NCI-H1105 (cell line): ENCODE measurements at regions not wholly inside any gene's neighbourhood (a gene's known extent, or its start where the extent isn't known, plus 50 kb on each side); places are given as distances from the start of the nearest gene placed in this dataset.
A peak's percentile ranks its signal among the peaks of the same experiment; 100 is the strongest.
"Not testable (repeated sequence)": the region's sequence is repeated elsewhere in the genome, so short reads cannot be mapped to it uniquely, and the experiment has no call there.

Experiments
- DNase-seq: peaks from one replicate; lab custom pipeline; 2025; lab: John Stamatoyannopoulos, UW

DNA sequence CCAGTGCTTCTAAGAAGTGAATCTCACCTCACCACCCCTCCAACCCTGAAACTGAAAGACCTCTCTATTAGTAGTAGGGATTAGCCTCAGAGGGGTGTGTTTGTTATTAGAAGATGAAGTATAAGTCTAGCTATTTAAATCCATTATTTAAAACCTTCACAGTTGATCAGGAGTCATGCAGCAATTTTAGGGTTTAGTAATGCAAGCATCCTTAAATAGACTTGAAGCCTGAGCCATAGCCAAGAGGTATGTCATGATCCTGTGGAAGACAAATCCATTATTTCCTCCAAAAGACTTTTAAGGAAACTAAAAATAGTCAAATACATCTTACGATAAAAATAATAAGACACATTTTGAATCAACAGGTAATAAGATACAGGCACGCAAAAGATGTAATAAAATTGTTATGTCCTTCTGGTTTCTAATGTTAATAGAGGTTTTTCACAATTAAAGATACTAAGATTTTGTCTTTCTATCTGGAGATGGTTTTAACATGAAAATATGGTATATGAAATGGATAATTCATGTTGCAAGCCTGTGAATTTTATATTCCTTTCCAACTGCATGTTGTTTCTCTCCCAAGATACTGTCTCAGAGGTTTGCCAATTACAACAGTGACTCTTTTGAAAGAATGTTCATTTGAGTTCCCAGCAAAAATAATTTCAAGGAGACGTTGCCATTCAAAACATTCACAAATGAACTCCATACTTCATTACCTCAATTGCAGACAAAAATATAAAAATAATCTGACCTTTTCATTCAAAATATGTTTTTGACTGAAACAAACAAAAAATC is 68.0 kb downstream of the LUZP4 start:
- no peak for DNase-seq

DNA sequence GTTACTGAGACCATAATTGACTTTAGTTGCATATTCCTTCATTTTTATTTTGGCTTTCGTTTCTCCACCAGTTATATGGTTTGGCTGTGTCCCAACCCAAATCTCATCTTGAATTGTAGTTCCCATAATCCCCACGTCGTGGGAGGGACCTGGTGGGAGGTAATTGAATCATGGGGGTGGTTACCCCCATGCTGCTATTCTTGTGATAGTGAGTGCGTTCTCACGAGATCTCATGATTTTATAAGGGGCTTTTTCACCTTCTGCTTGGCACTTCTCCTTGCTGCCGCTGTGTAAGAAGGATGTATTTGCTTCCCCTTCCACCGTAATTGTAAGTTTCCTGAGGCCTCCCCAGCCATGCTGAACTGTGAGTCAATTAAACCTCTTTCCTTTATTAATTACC is 70.0 kb downstream of the LUZP4 start:
- DNase-seq = not testable (repeated sequence)

GRCh38 chrX:115360220-115360781 is 70.8 kb downstream of the LUZP4 start:
- DNase-seq = no peak

DNA sequence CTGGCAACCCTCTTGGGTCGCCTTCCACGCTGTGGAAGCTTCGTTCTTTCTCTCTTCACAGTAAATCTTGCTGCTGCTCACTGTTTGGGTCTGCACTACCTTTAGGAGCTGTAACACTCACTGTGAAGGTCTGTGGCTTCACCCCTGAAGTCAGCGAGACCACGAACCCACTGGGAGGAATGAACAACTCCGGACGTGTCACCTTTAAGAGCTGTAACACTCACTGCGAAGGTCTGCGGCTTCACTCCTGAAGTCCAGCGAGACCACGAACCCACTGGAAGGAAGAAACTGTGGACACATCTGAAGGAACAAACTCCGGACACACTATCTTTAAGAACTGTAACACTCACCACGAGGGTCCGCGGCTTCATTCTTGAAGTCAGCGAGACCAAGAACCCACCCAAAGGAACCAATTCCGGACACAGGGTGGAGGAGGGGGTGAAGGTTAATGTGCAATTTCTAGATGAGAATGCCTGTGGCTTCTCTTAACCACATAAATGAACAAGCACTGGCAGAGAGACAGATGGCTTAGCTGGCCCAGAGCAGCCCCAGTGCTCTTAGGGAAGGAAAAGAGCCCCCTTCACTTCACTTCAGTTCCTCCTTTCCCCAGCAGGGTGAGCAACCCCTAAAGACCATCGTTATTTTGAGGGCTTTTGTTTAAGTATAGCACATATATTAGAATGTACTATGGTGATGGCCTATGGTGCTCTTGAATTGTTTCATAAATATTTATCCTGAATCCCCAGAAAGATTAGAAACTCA is 73.0 kb downstream of the LUZP4 start:
- no peak for DNase-seq

DNA sequence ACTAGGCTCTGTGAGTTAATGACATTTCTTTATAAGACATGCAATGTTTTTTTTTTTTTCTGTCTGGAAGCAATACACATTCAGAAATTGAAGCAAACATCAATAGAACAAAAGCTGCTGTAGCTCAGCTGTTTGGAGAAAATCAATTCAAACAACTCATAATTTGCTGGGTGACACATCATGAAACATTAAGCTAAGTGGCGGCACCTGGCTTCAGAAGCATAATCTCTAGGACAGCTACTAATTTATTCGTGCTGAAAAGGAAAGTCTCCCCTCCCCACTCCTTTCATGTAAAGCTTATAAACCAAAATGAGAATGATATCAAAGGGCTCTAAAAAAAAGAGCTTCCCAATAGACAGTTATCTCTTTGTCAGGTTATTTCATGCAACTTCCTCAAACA is 73.9 kb downstream of the LUZP4 start:
- peak; percentile 42 for DNase-seq

GRCh38 chrX:115363897-115364296 is 74.4 kb downstream of the LUZP4 start:
- no peak for DNase-seq

DNA sequence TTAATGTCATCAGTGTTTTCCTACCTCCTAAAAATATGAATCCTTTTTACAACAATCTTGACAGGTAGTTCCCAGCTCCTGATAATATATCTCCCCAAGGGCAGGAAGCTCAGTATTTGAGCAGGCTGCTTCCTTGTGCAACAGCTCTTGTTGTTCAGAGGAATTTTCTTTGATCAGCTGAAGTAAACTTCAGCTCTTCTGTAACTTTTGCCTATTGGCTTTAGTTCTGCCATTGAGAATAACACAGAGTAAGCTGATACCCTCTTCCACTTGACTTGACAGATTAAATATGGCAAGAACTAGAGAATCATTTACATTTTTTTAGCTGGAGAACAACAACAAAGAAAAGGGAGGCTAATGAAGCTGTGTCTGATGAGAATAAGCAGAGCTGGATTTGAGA is 75.2 kb downstream of the LUZP4 start:
- no peak for DNase-seq

GRCh38 chrX:115366535-115366934 is 77.0 kb downstream of the LUZP4 start:
- DNase-seq = no peak

- no peak for DNase-seq
Measured at GRCh38 chrX:115367455-115367854, 77.9 kb downstream of the LUZP4 start.

DNA sequence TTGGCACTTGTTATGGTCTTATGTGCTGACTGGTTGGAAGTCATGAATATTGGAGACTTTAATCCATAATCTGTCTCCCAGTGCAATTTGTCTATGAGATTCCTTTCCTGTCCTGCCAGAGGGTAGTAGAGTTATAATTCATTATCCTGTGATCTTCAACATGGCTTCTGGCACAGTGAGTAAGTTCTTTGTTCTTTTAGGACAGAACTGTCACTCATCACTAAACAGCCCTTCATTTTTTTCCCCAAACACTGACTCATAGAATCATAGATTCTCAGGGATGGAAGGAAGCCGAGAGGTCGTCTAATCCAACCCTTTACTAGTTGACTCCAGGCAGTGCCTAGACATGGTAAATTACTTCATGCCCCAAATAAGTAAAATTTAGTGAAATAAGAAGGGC is 78.4 kb downstream of the LUZP4 start:
- no peak for DNase-seq

DNA sequence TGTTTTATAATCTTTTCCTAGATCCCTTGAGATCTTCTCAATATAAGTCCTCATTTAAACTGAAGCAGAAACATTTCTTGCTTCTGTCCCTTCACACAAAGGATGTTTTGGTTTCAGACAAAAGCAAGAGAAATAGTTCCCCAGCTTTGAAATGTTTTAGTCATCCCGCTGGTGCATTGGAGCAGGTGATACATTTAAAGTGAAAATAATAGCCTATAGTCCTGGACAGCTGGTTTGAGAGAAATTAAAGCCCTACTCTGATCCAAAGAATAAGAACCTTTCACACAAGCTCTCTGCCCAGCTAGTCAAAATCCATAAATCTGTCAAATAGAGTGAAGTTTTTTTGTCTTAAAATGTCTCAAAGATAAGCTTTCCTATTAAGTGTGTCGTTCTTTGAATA is 79.4 kb downstream of the LUZP4 start:
- no peak for DNase-seq

DNA sequence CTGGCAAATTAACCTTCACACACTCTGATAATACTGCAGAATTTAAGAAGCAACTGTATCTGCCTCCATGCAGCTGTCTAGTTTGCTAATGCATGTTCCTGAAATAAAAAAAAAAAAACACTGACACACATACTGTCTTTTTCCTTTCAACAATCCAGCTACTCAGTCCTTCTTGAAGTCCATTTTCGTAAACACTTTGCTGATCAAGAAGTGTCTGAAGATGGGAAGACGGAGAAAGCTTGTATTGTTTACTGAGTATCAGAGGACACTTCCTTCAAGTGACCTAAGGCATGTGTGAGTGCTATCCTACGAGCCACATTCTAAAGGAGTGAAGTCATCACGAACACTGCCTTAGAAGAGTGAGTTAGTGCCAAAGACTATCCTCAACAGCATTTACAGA is 82.6 kb downstream of the LUZP4 start:
- no peak for DNase-seq

- DNase-seq = no peak
Measured at GRCh38 chrX:115373308-115373707, 83.8 kb downstream of the LUZP4 start.

GRCh38 chrX:115378471-115378870 is 89.0 kb downstream of the LUZP4 start:
- no peak for DNase-seq

GRCh38 chrX:115387327-115387726 is 97.8 kb downstream of the LUZP4 start:
- DNase-seq = no peak

- no peak for DNase-seq
Measured at GRCh38 chrX:115388879-115389278, 99.4 kb downstream of the LUZP4 start.

DNA sequence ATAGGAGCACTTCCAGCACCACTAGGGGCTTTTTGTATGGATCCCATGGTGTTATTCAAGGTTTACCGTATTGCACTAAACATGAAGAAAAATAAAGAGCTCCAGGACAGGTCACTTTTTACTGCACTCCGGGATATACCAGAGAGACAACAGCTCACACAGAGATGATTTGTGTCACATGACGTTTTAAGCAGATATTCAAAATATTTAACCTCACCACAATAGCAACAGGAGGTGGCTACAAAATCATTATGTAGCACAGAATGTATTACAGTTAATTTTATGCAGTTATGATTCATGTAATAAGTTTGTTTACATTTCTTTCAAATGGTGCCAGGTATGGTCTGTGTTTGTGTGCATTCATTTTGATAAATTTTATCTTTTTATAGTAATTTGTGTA is 100.6 kb downstream of the LUZP4 start:
- no peak for DNase-seq

DNA sequence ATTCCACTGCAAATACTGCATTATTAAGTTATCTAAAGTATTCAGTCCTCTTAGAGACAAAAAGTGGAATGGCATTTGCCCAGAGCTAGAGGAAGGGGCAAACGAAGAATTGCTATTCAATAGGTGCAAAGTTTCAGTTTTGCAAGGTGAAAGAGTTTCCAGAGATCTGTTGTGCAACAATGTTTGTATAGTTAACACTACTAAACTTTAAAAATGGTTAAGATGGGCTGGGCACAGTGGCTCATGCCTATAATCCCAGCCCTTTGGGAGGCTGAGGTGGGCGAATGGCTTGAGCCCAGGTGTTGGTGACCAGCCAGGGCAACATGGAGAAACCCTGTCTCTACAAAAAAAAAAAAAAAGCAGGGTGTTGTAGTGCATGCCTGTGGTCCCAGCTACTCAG is 102.5 kb downstream of the LUZP4 start:
- no peak for DNase-seq

DNA sequence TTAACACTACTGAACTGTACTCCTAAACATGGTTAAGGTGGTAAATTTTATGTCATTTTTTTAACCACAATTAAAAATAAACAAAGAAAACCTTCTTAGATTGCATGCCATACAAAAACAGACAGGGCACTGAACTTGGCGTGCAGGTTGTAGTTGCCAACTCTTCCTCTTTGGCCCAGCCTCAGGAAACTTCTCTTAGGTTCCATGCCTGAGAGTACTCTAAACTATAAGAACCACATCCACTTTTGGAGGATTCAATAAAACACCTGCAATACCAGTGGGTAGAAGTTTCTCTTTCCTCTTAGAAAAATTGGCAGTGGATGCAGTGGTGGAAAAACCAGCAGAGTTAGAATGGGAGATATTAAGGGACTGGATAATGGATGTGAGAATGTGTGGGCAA is 103.4 kb downstream of the LUZP4 start:
- no peak for DNase-seq

DNA sequence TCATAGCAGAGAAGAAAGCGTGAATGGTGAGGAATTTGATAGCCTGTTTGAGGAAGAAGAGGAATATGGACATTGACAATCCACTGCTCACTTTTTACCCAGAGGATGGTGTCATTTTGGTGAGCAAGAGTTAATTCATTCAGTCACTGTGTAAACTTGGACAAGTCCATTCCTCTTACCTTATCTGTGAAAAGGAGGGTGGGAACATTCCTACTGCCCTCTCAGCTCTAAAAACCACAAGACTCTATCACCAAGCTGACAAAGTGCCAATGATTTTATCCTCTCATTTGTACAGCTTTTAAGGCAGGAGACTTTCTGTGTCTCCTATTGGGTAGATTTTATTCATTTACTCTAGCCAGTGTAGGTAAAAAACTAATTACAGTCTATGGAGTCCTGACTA is 103.8 kb downstream of the LUZP4 start:
- DNase-seq = no peak

DNA sequence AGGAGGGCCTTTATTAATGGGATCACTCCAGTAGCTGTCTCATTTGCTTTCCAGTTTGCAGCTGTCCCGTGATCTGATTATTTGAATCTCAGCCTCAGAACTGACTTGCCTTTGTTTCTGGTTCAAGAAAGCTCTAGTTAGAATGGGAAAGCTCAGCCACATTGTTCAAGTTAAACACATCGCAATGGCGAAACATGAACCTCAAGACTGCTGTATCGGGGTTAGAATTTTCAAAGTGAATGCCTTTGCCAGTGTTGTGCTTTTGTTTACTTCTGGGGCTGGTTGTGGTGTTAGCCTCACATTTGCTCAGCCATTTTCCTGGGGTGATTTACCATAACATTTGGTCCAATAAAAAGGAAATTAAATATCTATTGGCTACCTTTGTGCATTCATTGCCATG is 105.3 kb downstream of the LUZP4 start:
- not testable (repeated sequence) for DNase-seq

- DNase-seq = no peak
Measured at GRCh38 chrX:115399306-115399705, 109.8 kb downstream of the LUZP4 start.

DNA sequence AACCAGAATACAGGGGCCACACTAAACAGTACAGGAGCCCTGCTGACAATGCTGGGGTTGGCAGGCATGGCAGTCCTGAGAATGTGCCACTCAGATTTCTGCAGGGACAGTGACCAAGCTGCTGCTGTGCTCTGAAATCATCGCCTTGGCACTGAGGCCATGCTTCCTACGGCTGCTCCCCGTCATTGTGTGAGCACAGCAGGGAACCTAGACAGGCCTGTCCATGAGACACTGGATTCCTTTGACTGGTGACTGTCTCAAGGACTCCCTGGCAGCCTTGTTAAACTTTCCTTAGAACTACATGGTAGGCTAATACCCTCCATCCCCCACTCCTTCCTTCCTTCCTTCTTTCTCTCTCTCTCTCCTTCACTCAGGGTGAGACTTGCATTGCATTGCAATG is 111.4 kb downstream of the LUZP4 start:
- no peak for DNase-seq
